H1 (cell line): ENCODE measurements at regions not wholly inside any gene's neighbourhood (a gene's known extent, or its start where the extent isn't known, plus 50 kb on each side); places are given as distances from the start of the nearest gene placed in this dataset.

Source experiments
- POU5F1 ChIP-seq: IDR thresholded peaks from 2 replicates; pipeline ENCODE4 v1.6.1; 2011; ENCODE audit warnings: low read depth, mild to moderate bottlenecking, low read length, moderate library complexity
- TAF1 ChIP-seq: IDR thresholded peaks from 2 replicates; pipeline ENCODE4 v1.6.1; 2011; ENCODE audit warnings: mild to moderate bottlenecking, low read depth, low read length
- TEAD4 ChIP-seq: IDR thresholded peaks from 2 replicates; pipeline ENCODE4 v1.6.1; 2012; ENCODE audit warnings: low read depth, low read length, inconsistent platforms, mixed read lengths
- ZNF274 ChIP-seq: IDR thresholded peaks from 2 replicates; pipeline ENCODE4 v1.7.0; 2012; ENCODE audit warnings: low read length, borderline replicate concordance; ENCODE audit errors: extremely low read depth
- TF ChIP-seq, protein P1 (sequence below): IDR thresholded peaks from 2 replicates; pipeline ENCODE4 v1.6.1; 2012; ENCODE audit warnings: low read length, inconsistent platforms
- TF ChIP-seq, protein P2 (sequence below): IDR thresholded peaks from 2 replicates; pipeline ENCODE4 v1.6.1; 2011; ENCODE audit warnings: low read depth, mild to moderate bottlenecking, low read length; ENCODE audit not compliant: insufficient read depth

DNA sequence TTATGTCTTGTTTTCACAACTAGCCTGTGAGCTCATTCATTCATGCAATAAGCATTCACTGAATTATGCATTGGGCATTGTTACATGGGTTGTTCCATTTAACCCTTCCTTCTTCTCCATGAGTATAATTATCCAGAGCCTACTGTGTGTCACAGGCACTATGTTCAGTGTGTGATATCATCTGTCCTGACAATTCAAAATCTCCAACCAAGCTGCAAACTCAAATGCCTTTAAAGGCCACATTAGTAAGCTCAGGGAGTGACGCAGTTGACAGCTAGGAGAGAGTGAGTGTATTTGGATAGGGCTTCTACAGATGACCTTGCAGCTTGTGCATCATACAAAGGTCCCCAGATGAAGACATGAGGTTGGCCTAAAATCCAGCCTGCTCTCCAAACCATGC lies 289.5 kb downstream of the OMA1 start (continued):
- TF ChIP-seq, protein P1, sequence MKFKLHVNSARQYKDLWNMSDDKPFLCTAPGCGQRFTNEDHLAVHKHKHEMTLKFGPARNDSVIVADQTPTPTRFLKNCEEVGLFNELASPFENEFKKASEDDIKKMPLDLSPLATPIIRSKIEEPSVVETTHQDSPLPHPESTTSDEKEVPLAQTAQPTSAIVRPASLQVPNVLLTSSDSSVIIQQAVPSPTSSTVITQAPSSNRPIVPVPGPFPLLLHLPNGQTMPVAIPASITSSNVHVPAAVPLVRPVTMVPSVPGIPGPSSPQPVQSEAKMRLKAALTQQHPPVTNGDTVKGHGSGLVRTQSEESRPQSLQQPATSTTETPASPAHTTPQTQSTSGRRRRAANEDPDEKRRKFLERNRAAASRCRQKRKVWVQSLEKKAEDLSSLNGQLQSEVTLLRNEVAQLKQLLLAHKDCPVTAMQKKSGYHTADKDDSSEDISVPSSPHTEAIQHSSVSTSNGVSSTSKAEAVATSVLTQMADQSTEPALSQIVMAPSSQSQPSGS, result no peak
- no peak for TF ChIP-seq TAF1
- no peak for TF ChIP-seq ZNF274
- TF ChIP-seq, protein P2, sequence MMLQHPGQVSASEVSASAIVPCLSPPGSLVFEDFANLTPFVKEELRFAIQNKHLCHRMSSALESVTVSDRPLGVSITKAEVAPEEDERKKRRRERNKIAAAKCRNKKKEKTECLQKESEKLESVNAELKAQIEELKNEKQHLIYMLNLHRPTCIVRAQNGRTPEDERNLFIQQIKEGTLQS, result no peak
- TF ChIP-seq POU5F1, result no peak
- no peak for TF ChIP-seq TEAD4
